Umbilical cord (tissue), 1 donor: ENCODE measurements at regions not wholly inside any gene's neighbourhood (a gene's known extent, or its start where the extent isn't known, plus 50 kb on each side); places are given as distances from the start of the nearest gene placed in this dataset.

Experiments used
- DNase-seq: peaks from one replicate; pipeline ENCODE4 v3.0.0-alpha.2; 2015; ENCODE audit warnings: low spot score

DNA sequence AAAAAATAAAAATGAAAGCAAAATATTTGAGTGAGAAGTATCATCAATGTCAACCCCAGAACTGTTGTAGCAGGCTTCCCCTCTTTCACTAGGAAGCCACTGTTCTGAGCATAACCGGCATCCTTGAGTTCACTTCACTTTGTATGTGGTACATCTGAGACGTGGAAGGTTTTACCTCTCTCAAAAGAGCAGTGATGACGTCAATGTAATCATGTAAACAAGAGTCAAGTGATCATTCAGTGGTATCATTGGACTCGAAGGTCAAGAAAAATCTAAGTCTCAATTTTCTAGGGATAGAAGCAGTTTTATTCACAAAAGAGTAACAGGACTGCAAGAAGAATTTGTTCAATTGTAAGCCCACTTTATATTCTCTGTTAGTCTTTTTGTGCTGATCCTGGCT is 339.8 kb upstream of the THRB start:
- DNase-seq, result no peak

DNA sequence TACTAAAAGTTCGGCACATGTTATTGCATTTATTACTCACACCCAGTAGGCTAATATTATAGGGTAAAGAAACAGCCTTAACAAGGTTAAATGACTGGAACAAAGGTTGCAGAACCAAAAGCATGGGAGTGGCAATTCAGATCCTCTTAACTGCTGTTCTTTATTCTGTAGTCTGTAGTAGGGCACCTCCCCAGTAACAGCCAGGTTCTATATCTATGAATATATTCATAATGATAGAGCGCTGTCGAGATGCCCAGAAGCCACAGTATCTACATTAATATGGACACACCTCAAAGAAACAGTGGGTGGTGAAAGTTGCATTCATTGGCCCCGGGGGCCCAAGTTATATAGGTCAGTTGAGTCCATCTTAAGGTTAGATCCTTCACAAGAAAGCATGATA is 340.9 kb upstream of the THRB start:
- no peak for DNase-seq

DNA sequence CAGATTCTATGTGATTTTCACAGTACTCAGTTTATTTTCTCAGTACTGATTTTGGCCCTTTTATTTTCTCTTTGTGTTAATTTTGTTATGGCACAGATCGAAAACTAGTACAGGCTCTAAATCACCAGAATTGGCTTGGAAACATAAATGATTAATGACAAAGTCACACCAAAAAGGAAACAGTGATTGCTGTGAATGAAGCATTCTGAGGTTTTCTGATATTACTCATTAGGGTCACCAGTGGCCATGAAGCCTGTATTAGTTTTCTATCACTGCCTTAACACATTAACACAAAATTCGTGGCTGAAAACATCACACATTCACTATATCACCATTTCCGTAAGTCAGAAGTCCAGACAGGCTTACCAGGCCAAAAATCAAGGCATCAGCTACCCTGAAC is 343.0 kb upstream of the THRB start:
- no peak for DNase-seq

DNA sequence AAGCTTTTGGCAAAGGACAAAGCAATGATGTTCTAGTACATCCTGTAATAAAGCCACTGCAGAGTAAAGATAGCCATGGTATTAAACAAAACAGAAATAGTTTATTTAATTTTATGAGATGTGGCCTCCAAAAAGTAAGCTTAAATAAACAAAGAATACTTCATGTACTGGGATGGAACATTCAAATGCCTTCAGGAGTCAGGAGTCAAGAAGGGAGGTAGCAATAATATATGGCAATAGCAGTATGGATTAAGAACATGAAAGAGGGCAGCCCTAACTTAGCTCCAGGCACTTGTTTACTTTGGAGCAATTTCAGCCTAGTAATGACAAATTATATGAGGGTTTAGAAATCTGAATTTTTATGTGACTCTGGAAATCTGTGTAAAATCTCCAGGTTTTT is 343.9 kb upstream of the THRB start:
- DNase-seq, result no peak

DNA sequence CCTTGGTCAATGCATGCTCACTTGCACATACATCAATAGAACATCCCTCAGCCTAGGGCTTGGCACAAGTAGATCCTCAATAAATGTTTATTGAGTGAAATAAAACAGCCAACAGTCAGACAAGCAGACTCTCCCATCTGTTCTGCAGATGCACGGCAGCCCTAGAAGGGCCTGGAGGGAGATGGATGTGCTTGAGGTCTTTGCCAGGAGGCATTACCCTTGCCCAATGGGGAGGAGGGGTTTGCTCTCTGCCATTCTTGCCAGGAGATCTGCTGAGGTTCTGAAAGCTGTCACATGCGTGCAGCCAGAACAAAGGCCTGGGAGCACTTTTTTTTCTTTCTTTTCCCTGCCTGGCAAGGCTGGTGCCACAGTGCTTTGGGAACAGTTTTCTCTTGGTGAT is 349.3 kb upstream of the THRB start:
- DNase-seq, result no peak

DNA sequence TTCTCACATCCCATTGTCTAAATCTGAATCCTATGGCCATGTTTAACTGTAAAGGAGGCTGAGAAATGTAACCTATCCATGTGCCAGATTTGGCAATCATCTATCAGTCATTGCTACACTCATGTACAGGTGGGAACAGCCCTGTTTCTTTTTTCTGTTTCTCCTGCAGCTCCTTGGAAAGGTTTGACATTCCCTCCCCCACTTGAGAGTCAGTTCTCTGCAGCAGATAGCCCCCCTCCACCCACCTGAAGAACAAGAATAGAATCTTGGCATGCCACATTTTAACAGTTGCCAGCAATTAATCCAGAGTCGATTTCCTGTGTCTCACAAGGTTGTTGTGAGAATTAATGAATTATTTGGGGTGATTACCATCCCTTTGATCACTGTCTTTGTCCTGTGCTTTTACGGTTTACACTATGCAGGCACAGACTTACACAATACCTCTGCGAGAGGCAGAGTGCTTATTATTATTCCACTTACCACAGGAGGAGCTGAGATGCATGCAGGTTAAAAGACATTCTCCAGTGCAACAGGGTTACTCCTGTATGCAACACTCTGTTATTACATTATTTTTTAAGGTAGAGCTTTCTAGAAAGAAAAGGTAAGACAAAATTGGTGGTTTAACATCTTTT is 351.0 kb upstream of the THRB start:
- no peak for DNase-seq

DNA sequence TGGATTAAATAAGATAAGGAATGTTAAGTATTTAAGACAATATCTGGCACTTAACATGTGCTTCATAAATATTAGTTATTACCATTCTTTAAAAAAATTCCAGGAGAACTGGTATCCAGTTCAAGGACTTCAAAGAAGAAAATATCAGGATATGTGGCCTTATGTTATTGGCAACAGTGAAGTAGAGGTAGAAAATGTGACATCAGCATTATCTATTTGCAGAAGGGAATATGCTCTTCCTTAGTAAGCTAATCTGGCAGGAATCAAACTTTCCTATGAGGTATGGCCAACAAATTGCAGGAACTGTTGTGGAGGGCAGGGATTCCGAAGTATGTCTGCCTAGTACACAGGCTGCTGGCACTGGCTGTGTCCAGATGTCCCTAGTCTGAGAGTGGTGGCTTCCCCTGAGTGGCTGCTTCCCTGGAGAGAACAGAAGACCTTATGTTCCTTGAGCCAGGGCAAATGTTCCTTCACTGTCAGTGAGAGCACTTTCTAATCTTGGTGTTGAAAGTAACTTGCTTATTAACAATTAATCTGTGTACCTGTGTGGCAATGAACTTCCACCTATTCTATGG is 351.7 kb upstream of the THRB start:
- DNase-seq, result no peak

DNA sequence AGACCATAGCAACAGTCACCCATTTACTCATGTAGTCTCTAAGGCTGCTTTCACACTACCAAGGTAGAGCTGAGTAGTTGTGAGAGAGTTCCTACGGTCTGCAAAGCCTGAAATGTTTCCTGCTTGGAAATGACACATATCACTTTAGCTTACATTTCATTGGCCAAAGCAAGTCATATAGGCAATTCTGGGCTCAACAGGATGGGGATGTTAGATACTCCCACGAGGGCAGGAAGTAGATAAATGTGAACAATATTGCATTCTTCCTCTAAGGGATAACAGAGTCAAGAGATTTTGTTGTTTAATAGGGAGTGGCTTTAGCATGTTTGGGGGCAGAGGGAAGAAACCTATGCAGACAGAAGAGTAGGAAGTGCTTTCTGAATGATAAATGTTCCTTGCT is 355.6 kb upstream of the THRB start:
- no peak for DNase-seq

DNA sequence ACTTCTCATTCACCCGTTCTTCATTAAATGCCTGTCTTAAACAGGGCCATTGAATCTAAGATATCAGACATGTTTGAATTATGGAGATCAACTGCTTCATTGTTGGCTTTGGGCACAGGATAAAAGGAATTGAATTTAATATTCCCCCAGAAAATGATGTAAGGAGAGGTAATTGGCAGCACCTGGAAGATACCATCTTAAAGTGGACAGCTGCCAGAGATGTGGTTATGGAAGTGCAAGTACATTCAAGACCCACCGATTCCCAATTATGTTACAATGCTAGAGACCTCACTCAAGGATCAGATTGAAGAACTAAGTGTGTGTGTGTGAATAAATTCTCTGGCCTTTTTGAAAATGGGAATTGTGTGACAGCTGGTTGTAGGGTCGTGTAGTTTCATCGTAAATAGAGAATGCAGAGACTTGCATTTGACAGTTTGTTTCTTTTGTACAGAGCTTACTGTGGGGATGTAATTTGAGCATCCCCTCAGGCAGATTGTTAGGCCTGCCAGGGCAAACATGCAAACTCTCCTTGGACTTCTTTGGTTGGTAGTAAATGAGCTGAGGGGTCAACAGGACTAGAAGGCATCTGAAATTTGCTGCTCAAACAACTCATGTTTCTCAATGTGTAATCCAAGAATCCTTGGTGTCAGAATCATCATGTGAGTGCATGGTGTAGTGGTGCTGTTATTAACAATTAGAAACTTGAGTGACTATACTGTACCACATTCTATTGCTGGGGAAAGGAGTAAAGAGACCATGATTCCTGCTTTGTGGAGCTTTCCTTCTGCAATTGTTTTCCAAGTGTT is 359.2 kb upstream of the THRB start:
- no peak for DNase-seq

DNA sequence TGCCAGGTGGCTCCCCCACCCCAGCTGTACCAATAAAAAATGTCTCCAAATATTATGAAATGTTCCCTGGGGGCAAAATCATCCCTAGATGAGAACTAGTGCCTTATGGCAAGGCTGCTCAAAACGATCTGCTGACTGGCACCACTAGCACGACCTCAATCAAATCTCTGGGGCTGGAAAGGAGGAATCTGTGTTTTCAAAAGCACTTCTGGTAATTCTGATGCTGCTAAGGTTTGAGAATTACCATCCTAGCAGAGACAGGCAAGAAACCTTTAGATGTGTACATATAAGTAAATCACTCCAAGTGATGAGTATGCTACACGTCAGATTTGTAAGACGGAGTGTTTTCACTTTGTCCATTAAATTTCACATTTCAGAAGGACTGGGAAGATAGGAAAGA is 360.1 kb upstream of the THRB start:
- DNase-seq, result no peak

DNA sequence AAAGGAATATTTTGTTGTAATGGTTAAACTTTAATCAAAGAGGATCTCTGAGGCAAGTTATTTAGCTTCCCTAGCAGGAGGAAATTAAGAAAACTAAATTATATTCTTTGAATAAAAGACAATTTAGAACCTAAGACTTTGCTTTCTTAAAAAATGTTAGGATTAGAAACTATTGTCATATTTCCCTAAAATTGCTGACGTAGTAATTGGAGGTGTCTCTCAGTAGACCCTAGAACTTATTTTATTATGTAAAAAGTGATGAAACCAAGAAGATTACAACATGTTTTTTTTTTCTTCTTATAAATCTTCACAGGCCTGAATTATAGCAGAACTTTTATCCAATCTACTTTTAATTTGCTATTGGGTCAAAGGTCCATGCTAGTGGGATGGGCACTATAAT is 363.3 kb upstream of the THRB start:
- no peak for DNase-seq

DNA sequence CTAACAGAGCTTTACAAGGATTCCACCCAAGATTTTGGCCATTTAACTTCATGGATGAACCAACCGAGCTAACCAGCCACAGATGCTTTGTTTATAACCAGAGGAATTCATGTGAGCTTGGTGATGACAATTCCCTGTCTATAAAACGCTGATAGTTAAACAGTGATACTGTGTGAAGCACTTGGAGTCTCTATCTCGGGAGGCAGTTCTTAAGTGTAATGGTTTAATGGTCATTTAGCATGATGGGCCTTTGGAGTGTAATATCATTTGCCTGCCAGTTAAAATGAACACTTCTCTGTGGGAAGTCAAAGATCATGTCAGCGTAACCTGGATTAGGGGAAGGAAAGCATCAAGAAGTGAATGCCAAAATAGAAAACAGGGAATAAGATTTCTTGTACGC is 368.6 kb upstream of the THRB start:
- no peak for DNase-seq

DNA sequence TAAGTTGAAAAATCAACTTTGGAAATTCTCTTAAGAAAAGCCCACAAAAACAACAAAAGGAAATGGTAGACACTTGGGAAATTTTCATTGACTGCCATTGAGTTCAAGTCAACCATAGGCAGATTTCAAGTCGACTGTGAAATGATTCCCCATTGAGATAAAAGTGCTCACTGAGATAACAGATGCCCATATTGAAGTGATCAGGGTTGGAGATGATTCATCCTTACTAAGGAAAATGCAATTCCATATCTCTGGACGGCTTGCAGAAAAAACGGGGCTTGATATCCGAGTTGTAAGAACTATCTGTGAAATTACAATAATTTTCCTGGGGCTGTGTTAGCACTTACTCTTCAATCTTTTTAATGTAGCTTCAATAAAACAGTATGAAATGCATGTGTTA is 373.1 kb upstream of the THRB start:
- peak; percentile 40 for DNase-seq

DNA sequence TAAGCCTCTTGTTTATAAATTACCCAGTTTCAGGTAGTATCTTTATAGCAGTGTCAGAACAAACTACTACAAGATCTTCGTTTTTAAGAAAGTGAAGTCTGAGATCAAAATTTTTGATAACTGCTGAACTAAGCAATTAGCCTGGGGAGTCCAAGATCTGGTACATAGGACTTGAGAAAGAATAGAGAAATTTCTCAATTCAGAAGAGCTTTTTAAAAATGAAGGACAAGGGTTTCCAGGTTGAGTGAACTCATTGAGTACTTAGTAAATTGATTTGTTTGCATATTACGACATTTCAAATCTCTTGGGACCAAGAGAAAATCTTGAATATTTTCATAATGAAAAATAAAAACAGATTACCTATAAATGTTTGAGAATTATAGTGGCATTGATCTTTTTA is 386.6 kb upstream of the THRB start:
- DNase-seq, result no peak

DNA sequence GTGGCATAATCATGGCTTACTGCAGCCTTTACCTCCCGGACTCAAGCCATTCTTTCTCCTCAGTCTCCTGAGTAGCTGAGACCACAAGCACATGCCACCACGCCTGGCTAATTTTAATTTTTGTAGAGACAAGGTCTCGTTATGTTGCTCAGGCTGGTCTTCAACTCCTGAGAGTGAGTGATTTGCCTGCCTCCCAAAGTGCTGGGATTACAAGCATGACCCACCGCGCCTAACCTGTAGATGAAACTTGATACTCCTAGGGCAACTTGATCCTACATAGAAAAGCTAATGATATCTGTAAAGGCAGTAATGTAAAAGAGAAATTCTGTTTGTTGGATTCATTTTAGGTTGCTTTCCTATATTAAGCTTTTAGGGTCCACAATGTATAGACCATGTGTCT is 391.9 kb upstream of the THRB start:
- no peak for DNase-seq

DNA sequence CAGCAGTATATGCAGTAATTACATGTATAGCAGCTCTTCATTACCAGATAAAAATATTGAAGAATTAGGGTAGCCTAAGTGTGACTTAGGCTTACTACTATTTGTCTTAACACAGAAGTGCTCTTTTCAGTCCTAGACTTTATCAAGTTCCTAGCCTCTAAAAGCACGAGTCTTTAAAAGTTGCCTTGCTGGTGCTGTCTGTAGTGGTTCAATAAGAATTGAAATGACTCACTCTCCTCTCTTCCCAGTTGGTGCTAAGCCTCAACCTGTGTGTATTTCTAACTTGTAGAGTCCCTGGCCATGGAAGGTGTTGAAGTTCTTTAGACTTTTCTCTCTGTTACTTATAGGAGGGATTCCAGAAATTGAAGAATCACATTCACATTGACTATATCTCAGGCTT is 395.4 kb upstream of the THRB start:
- DNase-seq, result no peak

DNA sequence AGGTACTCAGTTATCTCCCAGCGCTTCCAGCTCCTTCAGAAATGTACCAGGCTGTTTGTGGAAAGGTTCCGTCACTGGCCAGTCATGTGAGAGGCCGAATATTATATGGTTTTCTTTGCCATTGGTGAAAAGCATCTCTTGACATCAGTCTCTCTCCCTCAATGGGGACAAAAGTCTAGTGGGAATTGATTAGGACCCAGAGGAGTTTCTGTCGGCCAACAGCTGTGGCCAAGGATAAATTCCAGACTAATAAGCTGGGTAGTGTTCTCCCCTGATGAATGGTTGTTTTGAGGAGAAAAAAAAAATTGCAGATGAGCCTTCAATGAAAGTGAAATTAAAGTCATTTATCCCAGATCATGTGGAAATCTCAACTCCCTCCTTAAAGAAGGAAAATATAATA is 404.7 kb upstream of the THRB start:
- DNase-seq, result no peak

DNA sequence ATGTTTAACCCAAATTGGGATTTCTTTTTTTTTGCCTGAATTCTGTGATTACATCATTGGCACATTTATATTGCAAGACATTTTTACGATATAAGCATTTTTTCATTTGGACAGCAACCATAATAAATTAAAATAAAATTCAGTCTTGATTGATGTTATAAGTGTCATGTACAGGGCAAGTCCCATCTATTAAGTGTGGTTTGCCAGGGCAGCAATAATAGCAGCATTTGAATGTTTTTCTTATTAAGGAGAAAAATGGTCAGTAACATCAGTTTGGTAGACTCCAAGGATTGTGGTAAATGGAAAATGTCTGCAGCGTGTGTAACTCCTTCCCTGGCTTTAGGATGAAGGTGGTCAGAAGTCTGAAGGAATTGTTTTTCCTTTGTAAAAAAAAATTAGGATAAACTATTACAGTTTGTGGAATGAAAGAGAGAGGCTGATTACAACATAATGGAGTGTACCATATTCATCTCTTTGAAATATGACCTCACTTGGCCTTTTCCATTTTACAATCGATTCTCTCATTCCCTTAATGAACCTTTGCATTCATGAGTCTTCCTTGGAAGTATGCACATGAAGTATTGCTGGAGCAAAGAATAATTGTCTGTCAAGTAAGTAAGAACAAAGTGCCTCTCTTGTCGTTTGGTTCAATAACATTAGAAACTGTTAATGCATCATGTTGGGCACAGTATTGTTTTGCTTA is 405.4 kb upstream of the THRB start:
- no peak for DNase-seq

DNA sequence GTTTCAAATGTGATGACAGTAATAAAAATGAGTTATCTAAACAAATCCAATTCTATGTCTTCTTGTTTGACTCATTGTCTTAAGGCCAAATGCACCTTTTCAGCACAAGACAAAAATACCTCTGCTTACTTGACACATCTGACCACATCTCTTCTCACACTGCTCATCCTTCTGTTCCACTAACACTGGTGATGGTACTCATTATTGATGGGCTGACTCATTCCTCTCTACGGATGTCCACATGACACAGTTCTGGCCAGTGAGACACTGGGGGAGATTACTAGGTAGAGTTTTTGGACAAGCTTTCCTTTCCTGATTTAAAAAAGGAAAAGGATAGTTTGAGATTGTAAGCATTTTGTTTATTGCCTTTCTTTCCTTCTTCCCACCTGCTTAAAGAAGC is 410.6 kb upstream of the THRB start:
- no peak for DNase-seq

DNA sequence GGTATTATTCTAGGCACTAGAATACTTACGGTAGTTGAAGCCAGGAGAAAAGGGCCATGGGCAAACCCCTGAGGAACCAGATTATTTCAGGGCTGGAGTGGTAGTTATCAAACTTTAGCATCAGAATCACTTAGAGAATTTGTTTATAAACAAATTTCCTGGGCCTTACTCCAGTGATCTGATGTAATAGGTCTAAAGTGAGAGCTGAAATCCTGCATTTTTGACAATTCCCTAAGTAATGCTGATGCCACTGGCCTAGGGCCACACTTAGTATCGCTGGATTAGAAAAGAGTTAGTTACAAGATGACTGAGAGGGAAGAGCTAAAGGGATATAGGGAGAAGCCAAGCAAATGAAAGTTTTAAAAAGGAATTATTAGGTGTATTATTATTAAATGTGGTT is 412.5 kb upstream of the THRB start:
- DNase-seq, result peak; percentile 55

DNA sequence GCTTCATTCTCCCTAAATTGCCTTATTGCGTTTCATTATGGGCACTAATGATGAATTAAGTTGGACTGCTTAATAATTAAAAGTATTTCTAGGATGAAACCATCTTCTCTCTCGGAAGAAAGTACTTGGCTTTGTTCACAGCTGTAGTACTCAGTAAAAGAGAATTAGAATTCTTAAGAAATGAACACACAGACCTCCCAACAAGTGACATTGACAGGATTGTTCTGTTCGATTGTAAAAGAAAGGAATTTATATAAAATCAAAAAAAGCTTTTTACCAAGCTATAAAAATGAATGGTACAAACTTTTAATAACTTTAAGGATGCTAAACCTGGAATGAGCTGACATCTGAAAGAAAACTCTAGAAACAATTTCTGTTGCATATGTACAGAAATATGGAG is 416.4 kb upstream of the THRB start:
- no peak for DNase-seq

DNA sequence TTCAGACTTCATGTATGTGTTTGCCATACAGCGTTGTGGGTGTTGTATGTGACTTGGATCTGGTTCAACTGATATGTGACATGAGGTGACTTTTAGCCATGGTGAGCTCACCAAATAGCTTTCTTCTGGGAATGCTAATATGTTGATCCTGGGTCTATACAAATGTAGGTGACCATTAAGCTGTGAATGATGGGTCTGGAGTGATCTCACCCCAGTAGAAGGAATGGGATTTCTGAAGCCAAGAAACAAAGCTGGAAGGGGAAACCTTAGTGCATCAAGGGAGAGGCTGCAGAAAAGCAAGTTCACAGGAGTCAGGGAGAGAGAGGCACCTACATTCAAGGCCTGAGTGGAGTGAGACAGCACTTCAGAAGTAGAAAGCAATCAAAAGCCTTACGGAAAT is 421.0 kb upstream of the THRB start:
- DNase-seq, result no peak

DNA sequence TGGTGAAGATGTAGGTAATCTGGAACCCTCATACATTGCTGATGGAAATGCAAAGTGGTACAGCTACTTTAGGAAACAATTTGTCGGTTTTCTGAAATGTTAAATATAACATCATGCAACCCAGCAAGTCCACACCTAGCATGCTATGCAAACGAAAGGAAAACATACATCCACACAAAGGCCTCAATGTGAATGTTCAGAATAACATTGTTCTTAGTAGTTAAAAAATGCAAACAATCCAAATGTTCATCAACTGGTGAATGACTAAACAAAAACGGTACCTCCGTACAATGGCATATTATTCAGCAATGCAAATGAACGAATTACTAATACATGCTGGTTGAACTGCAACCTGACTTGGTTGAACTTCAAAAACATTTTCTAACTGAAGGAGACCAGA is 423.3 kb upstream of the THRB start:
- no peak for DNase-seq
